DMS114 treated with DMSO at 0.1 percent for 48 hours (cell line): ENCODE measurements at regions not wholly inside any gene's neighbourhood (a gene's known extent, or its start where the extent isn't known, plus 50 kb on each side); places are given as distances from the start of the nearest gene placed in this dataset.

ENCODE experiments used
- DNase-seq: peaks from one replicate; lab custom pipeline; 2025; ENCODE audit not compliant: unreplicated experiment; lab: John Stamatoyannopoulos, UW

- no peak for DNase-seq
Measured at GRCh38 chr10:131700506-131700905, 200.3 kb upstream of the PPP2R2D start.

GRCh38 chr10:131701131-131701947 is 199.5 kb upstream of the PPP2R2D start:
- no peak for DNase-seq

GRCh38 chr10:131702531-131703356 is 198.1 kb upstream of the PPP2R2D start:
- DNase-seq: no peak

- no peak for DNase-seq
Measured at GRCh38 chr10:131703541-131703940, 197.3 kb upstream of the PPP2R2D start.

- no peak for DNase-seq
Measured at GRCh38 chr10:131703941-131704340, 196.9 kb upstream of the PPP2R2D start.

- DNase-seq: no peak
Measured at GRCh38 chr10:131706476-131706875, 194.3 kb upstream of the PPP2R2D start.

GRCh38 chr10:131706952-131707351 is 193.9 kb upstream of the PPP2R2D start:
- no peak for DNase-seq

- DNase-seq: no peak
Measured at GRCh38 chr10:131708225-131708880, 192.5 kb upstream of the PPP2R2D start.

- DNase-seq: no peak
Measured at GRCh38 chr10:131710142-131710861, 190.5 kb upstream of the PPP2R2D start.

GRCh38 chr10:131722121-131722520 is 178.7 kb upstream of the PPP2R2D start:
- DNase-seq: no peak

GRCh38 chr10:131722525-131723264 is 178.1 kb upstream of the PPP2R2D start:
- no peak for DNase-seq

GRCh38 chr10:131723297-131724168 is 177.3 kb upstream of the PPP2R2D start:
- DNase-seq: no peak

- DNase-seq: no peak
Measured at GRCh38 chr10:131724169-131724545, 176.7 kb upstream of the PPP2R2D start.

- no peak for DNase-seq
Measured at GRCh38 chr10:131724891-131725580, 175.8 kb upstream of the PPP2R2D start.

GRCh38 chr10:131725581-131726069 is 175.2 kb upstream of the PPP2R2D start:
- DNase-seq: no peak

- no peak for DNase-seq
Measured at GRCh38 chr10:131726076-131726880, 174.5 kb upstream of the PPP2R2D start.

GRCh38 chr10:131726967-131727366 is 173.8 kb upstream of the PPP2R2D start:
- DNase-seq: no peak

- DNase-seq: no peak
Measured at GRCh38 chr10:131727560-131727959, 173.2 kb upstream of the PPP2R2D start.
